Liver (tissue), 8 donors: ENCODE measurements at regions not wholly inside any gene's neighbourhood (a gene's known extent, or its start where the extent isn't known, plus 50 kb on each side); places are given as distances from the start of the nearest gene placed in this dataset.

Experiments used
- DNase-seq: peaks from one replicate; pipeline ENCODE4 v3.0.0-alpha.2; 2017; ENCODE audit warnings: low spot score
- H3K27ac ChIP-seq, 2 donors: one replicate each; pipeline ENCODE4 v1.7.0; 2013; ENCODE audit warnings: inconsistent platforms in 2 of 2, low read length in 2 of 2, control low read depth in 1 of 2, low read depth in 1 of 2, mild to moderate bottlenecking in 1 of 2
- H3K27me3 ChIP-seq, 4 donors: one replicate each; pipeline versions ENCODE4 v1.6.1 to v1.7.0; 2013; ENCODE audit warnings: low read length in 3 of 4, inconsistent platforms in 1 of 4, mild to moderate bottlenecking in 1 of 4, moderate library complexity in 1 of 4; ENCODE audit not compliant: control insufficient read depth in 4 of 4, insufficient read depth in 4 of 4
- H3K36me3 ChIP-seq, 4 donors: one replicate each; pipeline versions ENCODE4 v1.6.1 to v1.7.0; 2013; ENCODE audit warnings: low read length in 3 of 4, mild to moderate bottlenecking in 3 of 4, low read depth in 1 of 4, moderate library complexity in 1 of 4; ENCODE audit not compliant: control insufficient read depth in 4 of 4, insufficient read depth in 3 of 4
- H3K4me1 ChIP-seq, 4 donors: one replicate each; pipeline versions ENCODE4 v1.6.1 to v1.7.0; 2013; ENCODE audit warnings: low read length in 3 of 4, mild to moderate bottlenecking in 3 of 4, moderate library complexity in 1 of 4; ENCODE audit not compliant: control insufficient read depth in 4 of 4, insufficient read depth in 4 of 4
- H3K4me3 ChIP-seq, 3 donors: one replicate each; pipeline versions ENCODE4 v1.6.1 to v1.7.0; 2013; ENCODE audit warnings: low read length in 3 of 3, control low read depth in 1 of 3, low read depth in 1 of 3, mild to moderate bottlenecking in 1 of 3
- H3K9ac ChIP-seq, 2 donors: one replicate each; pipeline ENCODE4 v1.7.0; 2013; ENCODE audit warnings: low read length in 2 of 2, mild to moderate bottlenecking in 2 of 2, moderate library complexity in 2 of 2, control low read depth in 1 of 2, low read depth in 1 of 2
- H3K9me3 ChIP-seq, 4 donors: one replicate each; pipeline versions ENCODE4 v1.6.1 to v1.7.0; 2013; ENCODE audit warnings: low read length in 3 of 4; ENCODE audit not compliant: control insufficient read depth in 4 of 4
- ATF3 ChIP-seq: IDR thresholded peaks from 2 replicates; pipeline ENCODE4 v1.6.1; 2016; ENCODE audit warnings: antibody characterized with exemption
- CTCF ChIP-seq: fragments of 150-350 bp; IDR thresholded peaks from 2 replicates; pipeline ENCODE4 v1.5.1; 2017; ENCODE audit warnings: improper control_type of control experiment, low read depth, low read length; ENCODE audit not compliant: missing input control
- EGR1 ChIP-seq, 2 donors: IDR thresholded peaks; 2 replicates each; pipeline ENCODE4 v1.6.1; 2016 to 2018; ENCODE audit warnings: antibody characterized with exemption in 2 of 2, low read depth in 2 of 2
- FOXA2 ChIP-seq: IDR thresholded peaks from 2 replicates; pipeline ENCODE4 v1.6.1; 2016; ENCODE audit warnings: antibody characterized with exemption
- GABPA ChIP-seq, 2 donors: IDR thresholded peaks in 1 of 2; conservative IDR thresholded peaks in 1 of 2; 2 replicates each; pipeline ENCODE4 v1.6.1; 2016; ENCODE audit warnings: antibody characterized with exemption in 2 of 2, mild to moderate bottlenecking in 1 of 2, moderate library complexity in 1 of 2
- HNF4A ChIP-seq, 2 donors: conservative IDR thresholded peaks; 2 replicates each; pipeline ENCODE4 v1.6.1; 2016; ENCODE audit warnings: antibody characterized with exemption in 2 of 2, mild to moderate bottlenecking in 2 of 2
- HNF4G ChIP-seq: IDR thresholded peaks from 2 replicates; pipeline ENCODE4 v1.6.1; 2016; ENCODE audit warnings: antibody characterized with exemption
- JUND ChIP-seq, 2 donors: IDR thresholded peaks; 2 replicates each; pipeline ENCODE4 v1.6.1; 2016; ENCODE audit warnings: antibody characterized with exemption in 2 of 2
- MAX ChIP-seq: IDR thresholded peaks from 2 replicates; pipeline ENCODE4 v1.6.1; 2016; ENCODE audit warnings: antibody characterized with exemption
- NR2F2 ChIP-seq: IDR thresholded peaks from 2 replicates; pipeline ENCODE4 v1.6.1; 2016; ENCODE audit warnings: antibody characterized with exemption
- RAD21 ChIP-seq, 2 donors: IDR thresholded peaks; 2 replicates each; pipeline ENCODE4 v1.6.1; 2016; ENCODE audit warnings: antibody characterized with exemption in 2 of 2, mild to moderate bottlenecking in 2 of 2
- REST ChIP-seq: IDR thresholded peaks from 2 replicates; pipeline ENCODE4 v1.6.1; 2016; ENCODE audit warnings: antibody characterized with exemption, mild to moderate bottlenecking
- SP1 ChIP-seq: IDR thresholded peaks from 2 replicates; pipeline ENCODE4 v1.6.1; 2018; ENCODE audit warnings: antibody characterized with exemption, mild to moderate bottlenecking
- WGBS: extraction: QIAGEN DNeasy Blood & Tissue Kit; methylation state at CpG from one replicate; pipeline ENCODE4 v1.1.7; 2013; 5-methylcytosine and 5-hydroxymethylcytosine counted together
- donor health status: healthy.
- donor health status: healthy.
- donor health status: healthy.
- donor health status: healthy.
- donor health status: healthy.

- WGBS: 88% methylated on average over 2 of the region's 2 CpGs
- H3K36me3 ChIP-seq: no peaks in the 10 kb centered on the region
- TF ChIP-seq JUND (IDR thresholded peaks at IDR 0.05): no peak
- TF ChIP-seq RAD21 (IDR thresholded peaks at IDR 0.05): no peak
- no peak for TF ChIP-seq GABPA (IDR thresholded peaks at IDR 0.05 in 1 of 2, conservative IDR thresholded peaks at IDR 0.05 in 1 of 2)
- no peak for TF ChIP-seq EGR1 (IDR thresholded peaks at IDR 0.05; ENCODE audit: low read depth in 2 of 2)
- TF ChIP-seq HNF4A (conservative IDR thresholded peaks at IDR 0.05): no peak
- TF ChIP-seq FOXA2: no peak
- TF ChIP-seq NR2F2: no peak
- no peak for TF ChIP-seq SP1
- no peak for TF ChIP-seq MAX
- TF ChIP-seq CTCF: no peak
- no peak for TF ChIP-seq REST
- TF ChIP-seq ATF3: no peak
- no peak for TF ChIP-seq HNF4G
- DNase-seq: no peak
- no peak overlapping the region for H3K4me3 ChIP-seq
- H3K9me3 ChIP-seq: no peaks in the 10 kb centered on the region
- H3K27me3 ChIP-seq: no peaks in the 10 kb centered on the region
- H3K27ac ChIP-seq: no peak overlapping the region
- no peak overlapping the region for H3K9ac ChIP-seq
- peaks cover 0 to 29% (median 11%) of the 10 kb centered on the region in 4 donors for H3K4me1 ChIP-seq
Measured at GRCh38 chr1:83751602-83752001, 247.3 kb downstream of the TTLL7 start.

- H3K36me3 ChIP-seq: no peaks in the 10 kb centered on the region
- no peak overlapping the region for H3K4me3 ChIP-seq
- no peaks in the 10 kb centered on the region for H3K27me3 ChIP-seq
- 87% methylated on average over 1 of the region's 1 CpG for WGBS
- no peak overlapping the region for H3K9ac ChIP-seq
- DNase-seq: no peak
- no peaks in the 10 kb centered on the region for H3K9me3 ChIP-seq
- TF ChIP-seq RAD21 (IDR thresholded peaks at IDR 0.05): no peak
- peaks cover 0 to 30% (median 12%) of the 10 kb centered on the region in 4 donors for H3K4me1 ChIP-seq
- H3K27ac ChIP-seq: no peak overlapping the region
Measured at GRCh38 chr1:83750201-83750600, 248.7 kb downstream of the TTLL7 start.
